ENCODE measurements at regions not wholly inside any gene's neighbourhood (a gene's known extent, or its start where the extent isn't known, plus 50 kb on each side); places are given as distances from the start of the nearest gene placed in this dataset.
A peak's percentile ranks its signal among the peaks of the same experiment; 100 is the strongest.

GRCh38 chr5:4570047-4570995 lies 569.8 kb upstream of the ADAMTS16 start:
- H3K4me3 Mint-ChIP-seq, result no peak overlapping the region
- peak overlapping the region; percentile 21 for H3K27ac Mint-ChIP-seq (ENCODE audit: unreplicated experiment)
- H3K4me1 Mint-ChIP-seq, result peaks cover 28% of the 10 kb centered on the region
- TF ChIP-seq, protein P1, sequence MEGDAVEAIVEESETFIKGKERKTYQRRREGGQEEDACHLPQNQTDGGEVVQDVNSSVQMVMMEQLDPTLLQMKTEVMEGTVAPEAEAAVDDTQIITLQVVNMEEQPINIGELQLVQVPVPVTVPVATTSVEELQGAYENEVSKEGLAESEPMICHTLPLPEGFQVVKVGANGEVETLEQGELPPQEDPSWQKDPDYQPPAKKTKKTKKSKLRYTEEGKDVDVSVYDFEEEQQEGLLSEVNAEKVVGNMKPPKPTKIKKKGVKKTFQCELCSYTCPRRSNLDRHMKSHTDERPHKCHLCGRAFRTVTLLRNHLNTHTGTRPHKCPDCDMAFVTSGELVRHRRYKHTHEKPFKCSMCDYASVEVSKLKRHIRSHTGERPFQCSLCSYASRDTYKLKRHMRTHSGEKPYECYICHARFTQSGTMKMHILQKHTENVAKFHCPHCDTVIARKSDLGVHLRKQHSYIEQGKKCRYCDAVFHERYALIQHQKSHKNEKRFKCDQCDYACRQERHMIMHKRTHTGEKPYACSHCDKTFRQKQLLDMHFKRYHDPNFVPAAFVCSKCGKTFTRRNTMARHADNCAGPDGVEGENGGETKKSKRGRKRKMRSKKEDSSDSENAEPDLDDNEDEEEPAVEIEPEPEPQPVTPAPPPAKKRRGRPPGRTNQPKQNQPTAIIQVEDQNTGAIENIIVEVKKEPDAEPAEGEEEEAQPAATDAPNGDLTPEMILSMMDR (conservative IDR thresholded peaks at IDR 0.05), result no peak
- peaks cover 4% of the 10 kb centered on the region for H3K27me3 Mint-ChIP-seq (ENCODE audit: low read depth)
- DNase-seq (ENCODE audit: low read depth, low spot score), result no peak
- peaks cover 4% of the 10 kb centered on the region for H3K36me3 Mint-ChIP-seq (ENCODE audit: low read depth)
- peaks cover 6% of the 10 kb centered on the region for H3K9me3 Mint-ChIP-seq

DNA sequence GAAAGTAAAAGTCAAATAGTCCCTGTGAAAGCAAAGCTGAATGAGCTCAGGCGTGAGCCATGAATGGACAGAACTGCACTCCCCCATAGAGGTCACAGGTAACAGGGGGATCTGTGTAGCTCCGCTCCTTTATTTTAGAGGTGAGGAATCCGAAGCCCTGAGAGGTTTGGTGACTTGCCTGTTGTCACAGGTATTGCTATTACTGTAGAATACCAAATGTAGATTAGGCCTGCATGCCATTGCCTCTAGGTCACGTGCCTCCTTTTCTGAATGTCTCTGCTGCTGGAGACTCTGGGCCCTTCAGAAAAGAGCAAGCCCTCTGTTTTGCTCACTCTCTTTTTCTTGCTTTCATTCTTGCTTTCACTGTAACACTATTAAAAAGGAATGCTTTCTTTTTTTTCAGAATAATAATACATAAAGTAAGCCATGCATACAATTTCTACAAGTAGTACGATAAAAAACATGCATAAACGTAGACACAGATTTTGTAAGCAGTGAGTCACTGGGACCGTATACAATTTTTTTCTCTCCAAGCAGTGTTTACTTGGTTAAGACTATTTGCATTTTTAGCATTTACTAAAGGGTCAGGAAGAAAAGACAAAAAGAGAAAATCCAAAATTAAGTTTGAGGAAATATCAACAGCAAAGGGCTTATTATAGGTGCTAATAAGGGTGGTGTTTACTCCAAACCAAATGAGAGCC lies 568.7 kb upstream of the ADAMTS16 start:
- no peak overlapping the region for H3K27ac Mint-ChIP-seq (ENCODE audit: unreplicated experiment)
- DNase-seq (ENCODE audit: low read depth, low spot score), result no peak
- H3K27me3 Mint-ChIP-seq (ENCODE audit: low read depth), result peaks cover 4% of the 10 kb centered on the region
- TF ChIP-seq, protein P1 (conservative IDR thresholded peaks at IDR 0.05), result no peak
- no peak overlapping the region for H3K4me3 Mint-ChIP-seq
- H3K9me3 Mint-ChIP-seq, result peaks cover 6% of the 10 kb centered on the region
- peaks cover 39% of the 10 kb centered on the region for H3K4me1 Mint-ChIP-seq
- H3K36me3 Mint-ChIP-seq (ENCODE audit: low read depth), result peaks cover 4% of the 10 kb centered on the region

DNA sequence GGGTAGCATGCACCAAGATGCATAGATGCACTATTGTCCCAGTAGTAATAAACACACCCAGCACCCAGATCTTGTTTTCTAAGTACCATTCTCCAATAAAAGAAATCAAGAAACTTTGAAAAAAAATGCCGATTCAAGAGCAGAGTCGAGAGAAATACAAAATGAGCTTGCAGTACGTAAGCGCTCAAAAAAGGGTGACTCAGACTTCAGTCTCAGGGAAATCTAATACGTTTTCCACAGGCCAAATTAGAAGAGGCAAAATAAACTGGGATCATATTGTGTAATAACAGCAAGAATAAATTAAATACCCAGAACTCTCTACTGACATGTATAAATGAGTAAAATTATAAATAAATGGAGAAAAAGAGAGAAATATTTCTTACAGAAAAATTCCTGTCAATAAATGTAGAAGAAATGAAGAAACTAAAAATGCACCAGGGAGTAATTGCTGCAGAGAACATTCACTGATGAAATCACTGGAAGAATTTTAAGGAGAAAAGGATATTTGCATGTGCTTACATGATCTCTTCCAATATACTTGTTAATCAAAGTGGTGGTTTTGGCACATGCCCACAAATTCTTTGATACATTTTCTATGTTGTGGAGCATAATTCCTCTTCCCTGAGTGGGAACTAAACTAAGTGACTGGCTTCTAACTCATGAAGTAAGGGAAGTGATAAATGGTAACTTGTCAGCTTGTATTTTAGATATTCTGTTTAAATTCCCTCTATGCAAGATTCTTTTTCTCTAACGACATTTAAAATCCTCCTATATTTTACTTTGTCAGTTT lies 567.6 kb upstream of the ADAMTS16 start:
- no peak for DNase-seq (ENCODE audit: low read depth, low spot score)
- H3K9me3 Mint-ChIP-seq, result peaks cover 4% of the 10 kb centered on the region
- TF ChIP-seq, protein P1 (conservative IDR thresholded peaks at IDR 0.05), result no peak
- peaks cover 11% of the 10 kb centered on the region for H3K27me3 Mint-ChIP-seq (ENCODE audit: low read depth)
- no peak overlapping the region for H3K4me3 Mint-ChIP-seq
- peaks cover 50% of the 10 kb centered on the region for H3K4me1 Mint-ChIP-seq
- H3K36me3 Mint-ChIP-seq (ENCODE audit: low read depth), result peaks cover 2% of the 10 kb centered on the region
- no peak overlapping the region for H3K27ac Mint-ChIP-seq (ENCODE audit: unreplicated experiment)

DNA sequence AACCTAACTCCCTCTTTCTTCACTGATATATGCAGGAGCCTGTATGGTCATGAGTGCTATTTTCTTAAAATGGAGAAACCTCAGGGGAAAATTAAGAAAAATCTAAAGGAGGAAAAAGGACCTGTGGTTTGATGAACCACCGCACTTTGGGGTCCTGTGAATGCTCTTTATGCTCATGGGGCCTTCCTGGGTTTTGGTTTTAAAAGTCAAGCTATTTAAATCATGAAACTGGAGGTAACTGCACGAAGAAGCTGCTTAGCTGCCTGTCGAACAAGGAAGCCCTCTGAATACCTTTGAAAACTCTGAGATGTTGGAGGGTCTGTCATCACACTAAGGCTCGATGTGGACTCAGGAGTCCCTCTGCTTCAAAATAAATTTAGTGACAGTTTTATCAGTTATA lies 564.5 kb upstream of the ADAMTS16 start:
- TF ChIP-seq, protein P1 (conservative IDR thresholded peaks at IDR 0.05), result no peak
- Mint-ChIP-seq H3K36me3 (ENCODE audit: low read depth) (no peaks in the 10 kb centered on the region), H3K4me1 (peaks cover 53% of the 10 kb centered on the region), H3K4me3 (no peak overlapping the region), H3K27me3 (ENCODE audit: low read depth) (peaks cover 17% of the 10 kb centered on the region), H3K27ac (ENCODE audit: unreplicated experiment) (no peak overlapping the region), H3K9me3 (no peaks in the 10 kb centered on the region)
- no peak for DNase-seq (ENCODE audit: low read depth, low spot score)

DNA sequence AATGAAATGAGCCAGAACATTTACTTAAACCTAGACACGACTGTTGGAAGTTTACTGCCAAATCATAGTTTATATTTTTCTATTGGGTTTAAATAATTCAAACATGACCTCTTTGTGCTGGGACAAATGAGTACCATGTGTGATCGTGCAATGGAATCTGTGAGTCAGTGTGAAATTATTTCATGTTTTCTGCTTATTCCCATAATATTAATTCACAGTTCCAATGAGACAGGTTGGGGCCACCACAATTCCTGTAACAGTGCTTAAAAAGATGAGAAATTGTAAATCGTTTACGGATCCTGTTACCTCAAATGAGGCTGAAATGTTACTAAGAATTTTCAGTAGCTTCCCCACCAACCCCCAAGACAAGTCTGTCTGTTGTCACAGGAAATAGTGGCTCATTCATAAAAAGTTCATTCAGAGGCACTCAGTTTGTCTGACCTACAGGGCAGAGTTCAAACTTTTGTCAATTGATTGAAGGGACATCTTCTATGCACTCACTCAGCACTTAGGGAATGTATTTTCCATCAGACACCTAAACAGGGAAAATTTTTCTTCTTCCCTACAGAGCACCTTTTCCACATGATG lies 563.9 kb upstream of the ADAMTS16 start:
- Mint-ChIP-seq H3K4me1 (peaks cover 53% of the 10 kb centered on the region), H3K27ac (ENCODE audit: unreplicated experiment) (no peak overlapping the region), H3K27me3 (ENCODE audit: low read depth) (peaks cover 21% of the 10 kb centered on the region), H3K4me3 (peak overlapping the region; percentile 18), H3K36me3 (ENCODE audit: low read depth) (no peaks in the 10 kb centered on the region), H3K9me3 (no peaks in the 10 kb centered on the region)
- TF ChIP-seq, protein P1 (conservative IDR thresholded peaks at IDR 0.05), result no peak
- no peak for DNase-seq (ENCODE audit: low read depth, low spot score)

Measured in neural crest cell (in vitro differentiated cells).